ENCODE measurements at regions not wholly inside any gene's neighbourhood (a gene's known extent, or its start where the extent isn't known, plus 50 kb on each side); places are given as distances from the start of the nearest gene placed in this dataset.

GRCh38 chrX:40153345-40154249 is 55.8 kb upstream of the BCOR start:
- no peak for DNase-seq (ENCODE audit: low spot score in 2 of 2)
- H3K4me3 ChIP-seq (ENCODE audit: low read depth, poor library complexity, severe bottlenecking), result peak overlapping the region; percentile 6
- TF ChIP-seq POLR2A (IDR thresholded peaks at IDR 0.05), result no peak
- TF ChIP-seq, protein P1, sequence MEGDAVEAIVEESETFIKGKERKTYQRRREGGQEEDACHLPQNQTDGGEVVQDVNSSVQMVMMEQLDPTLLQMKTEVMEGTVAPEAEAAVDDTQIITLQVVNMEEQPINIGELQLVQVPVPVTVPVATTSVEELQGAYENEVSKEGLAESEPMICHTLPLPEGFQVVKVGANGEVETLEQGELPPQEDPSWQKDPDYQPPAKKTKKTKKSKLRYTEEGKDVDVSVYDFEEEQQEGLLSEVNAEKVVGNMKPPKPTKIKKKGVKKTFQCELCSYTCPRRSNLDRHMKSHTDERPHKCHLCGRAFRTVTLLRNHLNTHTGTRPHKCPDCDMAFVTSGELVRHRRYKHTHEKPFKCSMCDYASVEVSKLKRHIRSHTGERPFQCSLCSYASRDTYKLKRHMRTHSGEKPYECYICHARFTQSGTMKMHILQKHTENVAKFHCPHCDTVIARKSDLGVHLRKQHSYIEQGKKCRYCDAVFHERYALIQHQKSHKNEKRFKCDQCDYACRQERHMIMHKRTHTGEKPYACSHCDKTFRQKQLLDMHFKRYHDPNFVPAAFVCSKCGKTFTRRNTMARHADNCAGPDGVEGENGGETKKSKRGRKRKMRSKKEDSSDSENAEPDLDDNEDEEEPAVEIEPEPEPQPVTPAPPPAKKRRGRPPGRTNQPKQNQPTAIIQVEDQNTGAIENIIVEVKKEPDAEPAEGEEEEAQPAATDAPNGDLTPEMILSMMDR (IDR thresholded peaks at IDR 0.05), result no peak
- intact Hi-C loops (cut with DNase I; ENCODE audit: low total_unique reads), result no loop called here
- 4% methylated on average over 15 to 66 of the region's 70 CpGs for WGBS, 2 donors

DNA sequence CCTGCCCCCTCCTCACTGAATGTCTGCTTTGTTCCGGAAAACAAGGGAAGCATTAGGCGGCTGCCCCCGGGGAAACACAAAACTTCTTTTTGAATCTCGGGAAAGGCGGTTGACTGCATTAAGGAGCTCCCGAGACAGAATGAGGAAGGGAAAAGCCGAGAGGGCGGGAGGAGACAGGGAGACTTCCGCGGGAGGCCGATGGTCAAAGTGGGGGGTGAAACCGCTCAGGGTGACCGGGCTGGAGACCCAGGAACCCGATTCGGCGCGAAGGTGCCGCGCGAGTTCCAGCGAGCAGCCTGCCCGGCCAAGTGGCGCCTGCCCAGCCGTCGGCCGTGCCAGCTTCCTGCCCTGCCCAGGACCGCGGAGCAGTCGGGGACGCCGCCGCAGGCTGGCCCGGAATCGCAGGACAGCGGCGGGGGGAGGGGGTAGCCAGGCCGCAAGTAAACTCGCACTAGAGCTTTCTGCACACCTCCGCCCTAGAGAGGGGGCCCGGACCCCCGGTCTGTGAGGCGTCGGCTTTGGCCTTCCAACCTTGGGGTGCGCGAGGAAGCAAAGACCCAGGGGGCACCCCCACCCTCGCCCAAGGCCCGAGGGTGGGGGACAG is 55.1 kb upstream of the BCOR start:
- no peak for DNase-seq (ENCODE audit: low spot score in 2 of 2)
- no peak overlapping the region for H3K4me3 ChIP-seq (ENCODE audit: low read depth, poor library complexity, severe bottlenecking)
- intact Hi-C loops (cut with DNase I; ENCODE audit: low total_unique reads), result no loop called here
- TF ChIP-seq, protein P1 (IDR thresholded peaks at IDR 0.05), result no peak
- TF ChIP-seq POLR2A (IDR thresholded peaks at IDR 0.05), result no peak
- WGBS, 2 donors, result 1 to 4% methylated on average over 17 to 45 of the region's 47 CpGs

DNA sequence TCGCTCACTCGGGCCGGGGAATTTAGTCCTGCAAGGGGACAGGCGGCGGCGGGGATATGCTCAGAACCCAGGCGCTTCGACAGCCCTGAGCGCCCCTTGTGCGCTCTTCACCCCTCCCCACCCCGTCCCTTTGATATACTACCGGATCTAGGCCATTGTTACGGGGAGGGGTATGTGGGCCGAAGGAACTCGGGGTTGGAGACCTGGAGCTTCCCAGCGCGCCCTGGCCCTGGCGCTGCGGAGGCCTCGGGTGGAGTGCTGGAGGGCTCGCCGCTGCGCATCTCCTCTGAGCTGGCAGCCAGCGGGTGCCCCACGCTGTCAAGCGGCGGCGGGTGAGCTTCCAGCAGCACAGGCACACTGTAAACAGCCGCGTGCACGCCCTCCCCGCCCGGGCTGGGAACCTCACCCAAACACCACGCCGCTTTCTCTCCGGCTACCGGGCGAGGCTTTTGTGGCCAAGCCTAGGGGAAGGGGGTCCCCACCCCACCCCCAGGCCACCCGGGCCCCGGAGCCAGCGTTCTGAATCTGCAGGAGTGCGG is 54.5 kb upstream of the BCOR start:
- intact Hi-C loops (cut with DNase I; ENCODE audit: low total_unique reads), result no loop called here
- WGBS, 2 donors, result 18 to 47% methylated on average over 20 to 37 of the region's 42 CpGs
- no peak for DNase-seq (ENCODE audit: low spot score in 2 of 2)
- no peak for TF ChIP-seq POLR2A (IDR thresholded peaks at IDR 0.05)
- TF ChIP-seq, protein P1 (IDR thresholded peaks at IDR 0.05), result no peak
- no peak overlapping the region for H3K4me3 ChIP-seq (ENCODE audit: low read depth, poor library complexity, severe bottlenecking)

GRCh38 chrX:40151211-40152172 is 53.7 kb upstream of the BCOR start:
- DNase-seq (ENCODE audit: low spot score in 2 of 2), result no peak
- intact Hi-C loops (cut with DNase I; ENCODE audit: low total_unique reads), result no loop called here
- WGBS, 2 donors, result 47 to 92% methylated on average over 24 to 60 of the region's 60 CpGs
- TF ChIP-seq, protein P1 (IDR thresholded peaks at IDR 0.05), result no peak
- no peak for TF ChIP-seq POLR2A (IDR thresholded peaks at IDR 0.05)
- no peak overlapping the region for H3K4me3 ChIP-seq (ENCODE audit: low read depth, poor library complexity, severe bottlenecking)

GRCh38 chrX:40150503-40150902 is 52.7 kb upstream of the BCOR start:
- intact Hi-C loops (cut with DNase I; ENCODE audit: low total_unique reads), result no loop called here

More at GRCh38 chrX:40150503-40150902, 52.7 kb upstream of the BCOR start:
- TF ChIP-seq POLR2A (IDR thresholded peaks at IDR 0.05), result no peak
- no peak overlapping the region for H3K4me3 ChIP-seq (ENCODE audit: low read depth, poor library complexity, severe bottlenecking)
- no peak for DNase-seq (ENCODE audit: low spot score in 2 of 2)
- 56 to 78% methylated on average over 6 of the region's 6 CpGs for WGBS, 2 donors
